ENCODE measurements at regions not wholly inside any gene's neighbourhood (a gene's known extent, or its start where the extent isn't known, plus 50 kb on each side); places are given as distances from the start of the nearest gene placed in this dataset.

- no TSS peak for BruUV-seq (replicated peaks)
- no peaks in the 10 kb centered on the region for H4K20me1 ChIP-seq (ENCODE audit: insufficient read depth)
- H3K9me3 ChIP-seq (ENCODE audit: insufficient read depth, low read depth) = no peaks in the 10 kb centered on the region
- no peak overlapping the region for H2AFZ ChIP-seq
- DNase-seq = no peak
- H3K4me2 ChIP-seq = no peak overlapping the region
- TF ChIP-seq EZH2 (IDR thresholded peaks at IDR 0.05; ENCODE audit: low read depth) = no peak
- TF ChIP-seq, protein P1, sequence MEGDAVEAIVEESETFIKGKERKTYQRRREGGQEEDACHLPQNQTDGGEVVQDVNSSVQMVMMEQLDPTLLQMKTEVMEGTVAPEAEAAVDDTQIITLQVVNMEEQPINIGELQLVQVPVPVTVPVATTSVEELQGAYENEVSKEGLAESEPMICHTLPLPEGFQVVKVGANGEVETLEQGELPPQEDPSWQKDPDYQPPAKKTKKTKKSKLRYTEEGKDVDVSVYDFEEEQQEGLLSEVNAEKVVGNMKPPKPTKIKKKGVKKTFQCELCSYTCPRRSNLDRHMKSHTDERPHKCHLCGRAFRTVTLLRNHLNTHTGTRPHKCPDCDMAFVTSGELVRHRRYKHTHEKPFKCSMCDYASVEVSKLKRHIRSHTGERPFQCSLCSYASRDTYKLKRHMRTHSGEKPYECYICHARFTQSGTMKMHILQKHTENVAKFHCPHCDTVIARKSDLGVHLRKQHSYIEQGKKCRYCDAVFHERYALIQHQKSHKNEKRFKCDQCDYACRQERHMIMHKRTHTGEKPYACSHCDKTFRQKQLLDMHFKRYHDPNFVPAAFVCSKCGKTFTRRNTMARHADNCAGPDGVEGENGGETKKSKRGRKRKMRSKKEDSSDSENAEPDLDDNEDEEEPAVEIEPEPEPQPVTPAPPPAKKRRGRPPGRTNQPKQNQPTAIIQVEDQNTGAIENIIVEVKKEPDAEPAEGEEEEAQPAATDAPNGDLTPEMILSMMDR (conservative IDR thresholded peaks at IDR 0.05) = no peak
- H3K27ac ChIP-seq = no peak overlapping the region
- no peaks in the 10 kb centered on the region for H3F3A ChIP-seq (ENCODE audit: insufficient read depth, low read depth)
- POLR2A ChIA-PET (ENCODE audit: unreplicated experiment) = no interaction called here
- no peaks in the 10 kb centered on the region for H3K36me3 ChIP-seq (ENCODE audit: low read depth)
- no peaks in the 10 kb centered on the region for H3K9me2 ChIP-seq (ENCODE audit: insufficient read depth)
- CTCF ChIA-PET = no interaction called here
- H3K27me3 ChIP-seq (ENCODE audit: insufficient read depth, low read depth) = no peaks in the 10 kb centered on the region
- no peak overlapping the region for H3K4me3 ChIP-seq
- intact Hi-C loops (cut with micrococcal nuclease; ENCODE audit: unreplicated experiment) = no loop called here
- no peaks in the 10 kb centered on the region for H3K4me1 ChIP-seq (replicated peaks; ENCODE audit: insufficient read depth)
- no peaks in the 10 kb centered on the region for H3K79me2 ChIP-seq (ENCODE audit: low read depth)
Measured at GRCh38 chr4:117755438-117755837, 278.8 kb upstream of the NDST3 start.

DNA sequence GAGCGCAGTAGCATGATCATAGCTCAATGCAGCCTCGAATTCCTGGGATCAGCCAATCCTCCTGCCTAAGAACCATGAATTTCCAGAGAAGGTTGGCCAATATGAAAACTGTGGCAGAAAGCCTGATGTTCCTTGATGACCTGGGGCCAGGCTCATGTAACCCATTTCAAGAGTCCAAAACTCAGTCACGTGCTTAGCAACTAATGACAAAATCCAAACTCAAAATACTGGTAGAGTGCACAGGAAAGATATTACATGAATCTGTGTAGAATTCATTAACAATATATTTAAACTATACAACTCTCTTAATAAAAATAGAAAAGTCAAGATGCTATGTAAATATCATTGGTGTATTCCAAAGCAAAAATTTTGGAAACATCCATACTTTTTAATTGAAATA is 265.7 kb upstream of the NDST3 start:
- no peaks in the 10 kb centered on the region for H3K9me3 ChIP-seq (ENCODE audit: insufficient read depth, low read depth)
- no peak overlapping the region for H3K4me2 ChIP-seq
- BruUV-seq (replicated peaks) = no TSS peak
- ChIA-PET POLR2A (ENCODE audit: unreplicated experiment) (no interaction called here), CTCF (no interaction called here)
- no peak overlapping the region for H2AFZ ChIP-seq
- H4K20me1 ChIP-seq (ENCODE audit: insufficient read depth) = no peaks in the 10 kb centered on the region
- H3K36me3 ChIP-seq (ENCODE audit: low read depth) = no peaks in the 10 kb centered on the region
- intact Hi-C loops (cut with micrococcal nuclease; ENCODE audit: unreplicated experiment) = no loop called here
- H3K4me3 ChIP-seq = no peak overlapping the region
- H3K9me2 ChIP-seq (ENCODE audit: insufficient read depth) = no peaks in the 10 kb centered on the region
- no peaks in the 10 kb centered on the region for H3K27me3 ChIP-seq (ENCODE audit: insufficient read depth, low read depth)
- H3K27ac ChIP-seq = no peak overlapping the region
- TF ChIP-seq, protein P1 (conservative IDR thresholded peaks at IDR 0.05) = no peak
- TF ChIP-seq EZH2 (IDR thresholded peaks at IDR 0.05; ENCODE audit: low read depth) = no peak
- H3K79me2 ChIP-seq (ENCODE audit: low read depth) = no peaks in the 10 kb centered on the region
- H3F3A ChIP-seq (ENCODE audit: insufficient read depth, low read depth) = no peaks in the 10 kb centered on the region
- DNase-seq = no peak
- H3K4me1 ChIP-seq (replicated peaks; ENCODE audit: insufficient read depth) = no peaks in the 10 kb centered on the region

DNA sequence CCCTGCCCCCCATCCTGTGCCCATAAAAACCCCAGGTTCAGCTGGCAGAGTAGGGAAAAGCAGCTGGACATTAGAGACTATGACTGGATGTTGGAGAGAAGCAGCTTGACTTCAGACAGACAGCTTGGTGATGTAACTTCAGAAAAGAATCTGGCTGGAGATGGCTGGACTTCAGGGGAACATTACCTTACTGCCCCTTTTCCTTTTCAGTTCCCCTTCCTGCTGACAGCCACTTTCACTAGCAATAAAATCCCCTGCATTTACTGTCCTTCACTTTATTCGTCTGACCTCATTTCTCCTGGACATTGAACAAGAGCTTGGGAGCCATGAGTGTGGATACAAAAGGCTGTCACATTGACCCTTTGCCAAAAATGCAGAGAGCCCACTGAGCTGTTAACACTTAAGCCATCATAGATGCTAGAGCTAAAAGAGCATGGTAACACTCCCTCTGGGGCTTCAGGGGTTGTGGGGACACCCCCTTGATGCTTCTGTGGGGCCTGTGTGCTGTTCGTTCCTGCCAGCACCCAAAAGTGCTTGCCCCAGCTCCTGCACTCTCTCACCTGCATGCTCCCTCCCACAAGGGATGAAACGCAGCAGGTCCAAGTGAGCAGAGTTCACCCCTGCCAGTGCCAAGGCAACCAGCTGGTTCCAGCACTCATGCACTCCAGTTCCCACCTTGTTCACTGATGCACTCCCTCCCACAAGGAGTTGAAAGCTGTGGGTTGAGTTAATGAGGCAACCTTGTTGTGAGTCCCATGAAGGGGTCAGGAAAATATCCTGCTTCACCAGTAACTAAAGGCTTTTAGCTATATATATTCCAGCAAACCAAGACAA is 263.8 kb upstream of the NDST3 start:
- BruUV-seq (replicated peaks) = no TSS peak
- Histone ChIP-seq H3K9me2 (ENCODE audit: insufficient read depth) (no peaks in the 10 kb centered on the region), H3K27ac (no peak overlapping the region), H3K9me3 (ENCODE audit: insufficient read depth, low read depth) (no peaks in the 10 kb centered on the region), H4K20me1 (ENCODE audit: insufficient read depth) (no peaks in the 10 kb centered on the region), H3K4me1 (replicated peaks; ENCODE audit: insufficient read depth) (no peaks in the 10 kb centered on the region), H2AFZ (no peak overlapping the region), H3K4me3 (no peak overlapping the region), H3K79me2 (ENCODE audit: low read depth) (no peaks in the 10 kb centered on the region), H3F3A (ENCODE audit: insufficient read depth, low read depth) (no peaks in the 10 kb centered on the region), H3K27me3 (ENCODE audit: insufficient read depth, low read depth) (no peaks in the 10 kb centered on the region), H3K36me3 (ENCODE audit: low read depth) (no peaks in the 10 kb centered on the region), H3K4me2 (no peak overlapping the region)
- ChIA-PET POLR2A (ENCODE audit: unreplicated experiment) (no interaction called here), CTCF (no interaction called here)
- intact Hi-C loops (cut with micrococcal nuclease; ENCODE audit: unreplicated experiment) = no loop called here
- no peak for DNase-seq
- TF ChIP-seq, protein P1 (conservative IDR thresholded peaks at IDR 0.05) = no peak
- no peak for TF ChIP-seq EZH2 (IDR thresholded peaks at IDR 0.05; ENCODE audit: low read depth)

Measured in PC-9 (cell line).